ENCODE measurements at regions not wholly inside any gene's neighbourhood (a gene's known extent, or its start where the extent isn't known, plus 50 kb on each side); places are given as distances from the start of the nearest gene placed in this dataset.

- peak; percentile 64 for TF ChIP-seq CTCF (conservative IDR thresholded peaks at IDR 0.05)
- no peak overlapping the region for H3K27ac ChIP-seq (ENCODE audit: low read depth, low read length)
- peak; percentile 72 for DNase-seq
- Mint-ChIP-seq H3K4me3 (no peak overlapping the region), H3K27ac (no peak overlapping the region), H3K4me1 (no peaks in the 10 kb centered on the region), H3K36me3 (ENCODE audit: low read depth) (no peaks in the 10 kb centered on the region), H3K9me3 (no peaks in the 10 kb centered on the region), H3K27me3 (ENCODE audit: insufficient read depth) (no peaks in the 10 kb centered on the region)
- no peaks in the 10 kb centered on the region for H3K27me3 ChIP-seq (ENCODE audit: control insufficient read depth, insufficient read depth, low read length, poor library complexity, severe bottlenecking)
- H3K4me1 ChIP-seq (ENCODE audit: control insufficient read depth, insufficient read depth, low read length), result no peaks in the 10 kb centered on the region
- H3K4me3 ChIP-seq (ENCODE audit: low read length), result no peak overlapping the region
- WGBS, 2 experiments (ENCODE audit: insufficient coverage in 1 of 2, insufficient read length in 1 of 2), result 83 to 96% methylated on average over 1 to 2 of the region's 2 CpGs
- no peaks in the 10 kb centered on the region for H3K9me3 ChIP-seq (ENCODE audit: control insufficient read depth, low read length)
- H3K9ac ChIP-seq (ENCODE audit: extremely low read depth, low read length, poor library complexity, severe bottlenecking), result no peak overlapping the region
- no peaks in the 10 kb centered on the region for H3K36me3 ChIP-seq (ENCODE audit: control insufficient read depth, insufficient read depth, low read length)
These were observed 158.2 kb upstream of the IMPG1 start for GRCh38 chr6:76230711-76231110.

DNA sequence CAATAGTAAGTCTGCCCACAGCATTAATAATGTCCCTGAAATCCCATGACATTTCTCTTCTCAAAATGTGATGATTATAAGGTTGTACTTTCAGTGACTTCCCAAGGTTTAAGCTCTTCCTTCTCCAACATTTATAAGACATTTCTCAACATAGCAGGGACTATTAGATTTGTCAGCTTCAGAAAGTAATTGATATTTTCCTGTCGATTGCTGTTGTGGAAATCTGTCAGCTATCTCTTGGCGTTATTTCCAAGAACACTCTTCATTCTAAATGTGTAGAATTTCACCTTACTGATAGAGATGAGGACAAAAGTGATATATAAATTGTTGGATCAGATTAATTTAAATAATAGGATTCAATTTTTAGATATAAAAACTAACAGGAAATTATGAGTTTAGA, 149.7 kb upstream of the IMPG1 start:
- Mint-ChIP-seq H3K36me3 (ENCODE audit: low read depth) (no peaks in the 10 kb centered on the region), H3K4me1 (peaks cover 7% of the 10 kb centered on the region), H3K27me3 (ENCODE audit: insufficient read depth) (no peaks in the 10 kb centered on the region), H3K27ac (no peak overlapping the region), H3K9me3 (no peaks in the 10 kb centered on the region), H3K4me3 (no peak overlapping the region)
- no peak overlapping the region for H3K9ac ChIP-seq (ENCODE audit: extremely low read depth, low read length, poor library complexity, severe bottlenecking)
- H3K9me3 ChIP-seq (ENCODE audit: control insufficient read depth, low read length), result no peaks in the 10 kb centered on the region
- no peak for TF ChIP-seq CTCF (conservative IDR thresholded peaks at IDR 0.05)
- no peaks in the 10 kb centered on the region for H3K4me1 ChIP-seq (ENCODE audit: control insufficient read depth, insufficient read depth, low read length)
- no peak overlapping the region for H3K4me3 ChIP-seq (ENCODE audit: low read length)
- H3K36me3 ChIP-seq (ENCODE audit: control insufficient read depth, insufficient read depth, low read length), result no peaks in the 10 kb centered on the region
- 89% methylated on average over 2 of the region's 2 CpGs; no CpG with 5 or more reads in 1 of the 2 experiments for WGBS, 2 experiments (ENCODE audit: insufficient coverage in 1 of 2, insufficient read length in 1 of 2)
- no peaks in the 10 kb centered on the region for H3K27me3 ChIP-seq (ENCODE audit: control insufficient read depth, insufficient read depth, low read length, poor library complexity, severe bottlenecking)
- no peak overlapping the region for H3K27ac ChIP-seq (ENCODE audit: low read depth, low read length)
- no peak for DNase-seq

DNA sequence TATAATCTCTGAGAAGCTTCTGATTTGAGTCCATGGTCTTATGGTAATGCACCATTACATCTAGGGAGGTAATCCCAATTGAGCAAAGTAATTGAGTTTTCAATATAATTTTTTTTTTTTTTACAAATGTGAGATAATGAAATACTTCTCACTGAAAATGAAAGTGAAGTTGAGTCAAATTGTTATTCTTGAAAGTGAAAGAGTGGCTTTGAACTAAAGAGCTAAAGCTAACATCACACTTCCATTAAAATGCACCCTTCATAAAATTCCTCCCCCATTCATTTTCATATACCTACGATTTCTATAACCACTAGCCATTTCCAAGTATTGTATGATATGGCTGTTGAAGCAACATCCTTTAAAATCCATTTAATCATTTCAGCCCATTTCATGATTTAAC, 149.1 kb upstream of the IMPG1 start:
- Mint-ChIP-seq H3K9me3 (no peaks in the 10 kb centered on the region), H3K4me3 (no peak overlapping the region), H3K36me3 (ENCODE audit: low read depth) (no peaks in the 10 kb centered on the region), H3K4me1 (peaks cover 7% of the 10 kb centered on the region), H3K27ac (no peak overlapping the region), H3K27me3 (ENCODE audit: insufficient read depth) (no peaks in the 10 kb centered on the region)
- H3K4me1 ChIP-seq (ENCODE audit: control insufficient read depth, insufficient read depth, low read length), result no peaks in the 10 kb centered on the region
- H3K9ac ChIP-seq (ENCODE audit: extremely low read depth, low read length, poor library complexity, severe bottlenecking), result no peak overlapping the region
- no peaks in the 10 kb centered on the region for H3K27me3 ChIP-seq (ENCODE audit: control insufficient read depth, insufficient read depth, low read length, poor library complexity, severe bottlenecking)
- no peak overlapping the region for H3K4me3 ChIP-seq (ENCODE audit: low read length)
- TF ChIP-seq CTCF (conservative IDR thresholded peaks at IDR 0.05), result no peak
- H3K27ac ChIP-seq (ENCODE audit: low read depth, low read length), result no peak overlapping the region
- H3K9me3 ChIP-seq (ENCODE audit: control insufficient read depth, low read length), result no peaks in the 10 kb centered on the region
- H3K36me3 ChIP-seq (ENCODE audit: control insufficient read depth, insufficient read depth, low read length), result no peaks in the 10 kb centered on the region
- WGBS, 2 experiments (ENCODE audit: insufficient coverage in 1 of 2, insufficient read length in 1 of 2), result 100% methylated on average over 1 of the region's 1 CpG
- no peak for DNase-seq
